OCI-LY1 (cell line): ENCODE measurements at regions not wholly inside any gene's neighbourhood (a gene's known extent, or its start where the extent isn't known, plus 50 kb on each side); places are given as distances from the start of the nearest gene placed in this dataset.

Experiments
- CTCF ChIP-seq: fragments of 200-600 bp; sonication (generic), shearing (Covaris generic); IDR thresholded peaks from 2 replicates; pipeline ENCODE4 v1.5.1; 2017; ENCODE audit warnings: mild to moderate bottlenecking, antibody characterized with exemption, low read length, moderate library complexity, mixed read lengths
- EZH2 ChIP-seq: fragments of 200-600 bp; sonication (generic), shearing (Covaris generic); IDR thresholded peaks from 2 replicates; pipeline ENCODE4 v1.8.0; 2017; ENCODE audit warnings: borderline replicate concordance, mixed run types, mild to moderate bottlenecking, antibody characterized with exemption, low read length, moderate library complexity, mixed read lengths

- TF ChIP-seq CTCF (no peak), EZH2 (no peak)
Observed at GRCh38 chr15:70533931-70534742, 229.2 kb downstream of the UACA start.
